Mammary epithelial cell (primary cell): ENCODE measurements at regions not wholly inside any gene's neighbourhood (a gene's known extent, or its start where the extent isn't known, plus 50 kb on each side); places are given as distances from the start of the nearest gene placed in this dataset.

Source experiments
- CTCF ChIP-seq, 2 donors: IDR thresholded peaks in 1 of 2; conservative IDR thresholded peaks in 1 of 2; 2 replicates each; pipeline ENCODE4 v1.5.1; 2011 to 2012; ENCODE audit warnings: inconsistent platforms in 2 of 2, low read length in 2 of 2, mild to moderate bottlenecking in 2 of 2, control low read depth in 1 of 2, low read depth in 1 of 2; ENCODE audit not compliant: insufficient read depth in 1 of 2; ENCODE audit errors: extremely low read depth in 1 of 2
- EZH2 ChIP-seq: IDR thresholded peaks from 2 replicates; pipeline ENCODE4 v1.6.1; 2012; ENCODE audit warnings: low read length, inconsistent platforms, borderline replicate concordance

GRCh38 chr3:5581743-5582142 lies 394.2 kb downstream of the EDEM1 start:
- TF ChIP-seq EZH2: no peak
- TF ChIP-seq CTCF (conservative IDR thresholded peaks at IDR 0.05 in 1 of 2, IDR thresholded peaks at IDR 0.05 in 1 of 2; ENCODE audit: extremely low read depth in 1 of 2, insufficient read depth in 1 of 2, low read depth in 1 of 2, low read length in 2 of 2): no peak
